HG02970 (cell line): ENCODE measurements at regions not wholly inside any gene's neighbourhood (a gene's known extent, or its start where the extent isn't known, plus 50 kb on each side); places are given as distances from the start of the nearest gene placed in this dataset.
"Not testable (repeated sequence)": the region's sequence is repeated elsewhere in the genome, so short reads cannot be mapped to it uniquely, and the experiment has no call there.

Experiments
- ATAC-seq: cut with Tn5 transposase; IDR thresholded peaks from one replicate; pipeline ENCODE4 v1.9.1; 2021; ENCODE audit warnings: mild to moderate bottlenecking, moderate library complexity, moderate number of reproducible peaks; ENCODE audit not compliant: unreplicated experiment, low FRiP score

DNA sequence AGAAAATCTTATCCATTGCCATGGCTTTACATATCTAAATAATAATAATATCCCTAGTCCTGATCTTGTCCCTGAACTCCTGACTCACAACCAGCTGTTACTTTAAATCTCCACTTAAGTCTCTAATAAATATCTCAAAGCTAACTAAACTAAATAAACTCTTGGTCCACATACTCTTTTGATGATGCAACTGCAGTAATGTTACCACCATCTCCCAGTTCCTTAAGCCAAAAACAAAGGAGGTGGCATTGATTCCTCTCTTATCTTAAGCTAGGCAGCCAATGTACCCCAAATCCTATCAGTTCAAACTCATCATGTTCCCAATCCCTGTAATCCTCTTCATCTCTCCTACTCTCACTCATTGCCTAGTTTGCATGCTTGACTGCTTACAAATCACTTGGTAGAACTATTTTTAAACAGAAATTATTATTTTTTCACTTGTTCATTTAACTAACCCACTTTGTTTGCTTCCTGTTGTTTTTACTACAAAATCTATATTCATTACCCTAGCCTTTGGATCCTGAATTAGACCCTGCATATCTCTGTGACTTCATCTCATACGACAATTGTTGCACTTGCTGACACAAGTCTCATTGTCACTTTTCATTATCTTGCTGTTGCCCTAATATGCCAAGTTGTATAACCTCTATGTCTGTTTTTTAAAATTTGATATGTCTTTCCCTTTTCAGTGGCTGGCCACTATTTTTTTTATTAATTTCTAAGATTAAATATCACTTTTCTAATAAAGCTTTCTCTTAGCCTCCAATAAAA lies 462.2 kb downstream of the ZPLD1 start:
- no peak for ATAC-seq

DNA sequence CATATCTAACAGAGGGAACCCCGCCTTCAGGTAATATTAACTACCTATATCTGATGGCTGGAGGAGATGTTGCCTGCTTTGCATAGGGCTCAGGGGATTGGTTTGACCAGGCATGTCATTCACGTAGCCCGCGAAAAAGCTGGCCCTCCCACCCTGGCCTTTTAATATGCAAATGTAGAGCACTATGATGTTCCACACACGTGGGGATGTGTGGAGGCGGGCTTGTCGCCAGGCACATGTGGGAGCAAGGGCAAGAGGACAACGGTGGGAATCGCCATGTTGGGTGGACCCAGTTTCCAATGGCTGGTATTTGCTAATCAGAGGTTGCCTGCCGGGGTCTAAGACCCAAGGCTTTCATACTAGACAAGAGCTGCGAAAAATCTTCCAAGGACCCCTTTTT lies 469.8 kb downstream of the ZPLD1 start:
- ATAC-seq, result no peak

DNA sequence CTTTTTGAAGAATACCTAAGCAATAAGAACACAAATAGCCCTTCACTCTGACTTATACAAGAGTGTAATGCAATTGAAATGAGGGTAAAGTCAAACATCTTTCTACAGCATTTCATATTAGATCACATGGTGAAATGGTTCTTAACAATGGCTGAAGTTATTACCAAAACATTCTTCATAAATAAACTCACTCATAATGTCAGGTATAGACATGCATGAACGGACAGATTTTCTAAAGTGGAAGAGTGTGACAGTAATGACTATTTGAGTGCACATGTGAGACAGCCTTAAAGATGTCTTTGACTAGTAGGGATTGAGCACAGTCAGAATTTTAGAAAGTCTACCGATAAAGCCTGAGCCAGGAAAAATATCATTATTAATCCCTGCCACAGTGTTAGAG lies 471.0 kb downstream of the ZPLD1 start:
- ATAC-seq, result no peak

DNA sequence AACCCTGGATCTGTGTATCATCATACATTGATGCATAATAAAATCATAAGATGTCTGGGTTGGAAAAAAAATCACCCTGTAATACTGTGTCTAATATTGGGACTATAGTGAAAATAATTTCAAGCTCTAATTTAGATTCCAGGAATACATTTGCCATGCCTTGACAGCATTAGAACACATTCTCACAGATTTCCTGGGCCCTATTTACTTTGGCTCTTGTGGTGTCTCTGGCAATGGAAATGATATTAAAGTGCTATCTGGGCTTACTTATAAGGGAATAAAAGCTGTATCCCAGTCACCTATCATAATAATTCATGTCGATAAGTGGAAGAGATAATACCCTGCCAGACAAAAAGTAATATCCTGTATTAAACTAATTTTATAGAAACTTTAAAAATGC lies 472.0 kb downstream of the ZPLD1 start:
- ATAC-seq, result no peak

DNA sequence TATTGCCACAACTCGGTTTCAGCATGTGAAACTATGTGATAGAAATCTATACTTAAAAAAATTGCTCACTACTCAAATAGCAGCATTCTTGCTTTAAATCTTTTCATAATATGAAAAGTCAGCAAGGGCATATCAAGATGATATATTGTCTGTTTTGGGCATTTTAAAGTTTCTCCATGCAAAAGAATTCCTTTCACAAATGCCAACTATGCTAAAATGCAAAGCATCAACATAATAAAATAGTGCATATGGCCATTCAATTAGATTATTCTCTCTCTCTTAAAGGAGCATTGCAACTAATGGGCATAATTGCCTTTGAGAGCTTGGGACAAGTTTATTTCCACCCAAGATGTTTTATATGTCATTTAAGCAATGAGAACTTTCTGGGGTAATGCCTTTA lies 475.1 kb downstream of the ZPLD1 start:
- ATAC-seq, result no peak

DNA sequence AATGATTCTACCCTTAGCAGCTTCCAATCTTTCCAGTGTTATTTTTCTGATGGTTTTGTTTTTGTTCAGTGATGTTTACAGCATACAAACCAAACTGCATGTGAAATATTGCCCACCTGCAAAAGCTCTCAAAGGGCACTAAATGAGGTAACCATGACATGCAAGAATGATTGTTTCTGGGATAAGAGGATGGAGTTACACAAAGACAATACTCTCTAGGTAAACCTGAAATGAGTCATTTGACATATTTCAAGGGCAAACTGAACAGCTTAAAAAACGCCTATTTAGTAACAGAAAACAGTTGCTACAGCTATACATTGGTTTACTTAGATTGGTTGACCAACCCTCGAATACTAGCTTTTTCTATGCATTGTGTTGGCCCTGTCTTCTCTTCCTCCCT lies 481.7 kb downstream of the ZPLD1 start:
- ATAC-seq, result no peak

DNA sequence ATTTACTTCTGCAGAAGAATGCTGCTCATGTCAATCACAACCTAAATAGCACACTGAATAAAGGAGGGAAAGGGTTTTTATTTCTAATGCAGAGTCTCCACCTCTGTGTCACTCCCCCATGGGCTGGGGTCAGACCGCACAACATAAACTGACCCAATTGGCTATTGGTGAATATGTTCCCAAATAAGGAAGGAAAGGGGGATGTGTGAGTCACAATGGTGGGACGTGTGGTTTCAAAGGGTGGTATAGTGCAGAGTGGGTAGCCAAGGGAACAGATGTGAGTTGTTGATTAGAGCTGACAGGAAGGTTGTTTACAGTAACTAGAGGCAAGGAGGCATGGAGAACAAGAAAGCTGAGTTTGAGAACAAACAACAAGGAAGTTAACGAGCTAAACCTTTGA lies 491.8 kb downstream of the ZPLD1 start:
- no peak for ATAC-seq

DNA sequence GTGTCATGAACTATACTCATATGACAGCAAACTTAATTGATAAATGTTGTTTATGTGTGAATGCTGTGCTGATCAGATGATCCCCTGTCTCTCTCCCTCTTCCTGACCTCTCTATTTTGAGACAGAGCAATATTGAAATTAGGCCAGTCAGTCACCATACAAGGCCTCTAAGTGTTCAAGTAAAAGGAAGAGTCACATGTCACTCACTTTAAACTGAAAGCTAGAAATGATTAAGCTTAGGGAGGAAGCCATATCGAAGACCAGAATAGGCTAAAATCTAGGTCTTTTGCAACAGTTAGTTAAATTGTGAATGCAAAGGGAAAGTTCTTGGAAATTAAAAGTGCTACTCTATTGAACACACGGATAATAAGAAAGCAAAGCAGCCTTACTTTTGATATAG lies 498.6 kb downstream of the ZPLD1 start:
- ATAC-seq, result no peak

DNA sequence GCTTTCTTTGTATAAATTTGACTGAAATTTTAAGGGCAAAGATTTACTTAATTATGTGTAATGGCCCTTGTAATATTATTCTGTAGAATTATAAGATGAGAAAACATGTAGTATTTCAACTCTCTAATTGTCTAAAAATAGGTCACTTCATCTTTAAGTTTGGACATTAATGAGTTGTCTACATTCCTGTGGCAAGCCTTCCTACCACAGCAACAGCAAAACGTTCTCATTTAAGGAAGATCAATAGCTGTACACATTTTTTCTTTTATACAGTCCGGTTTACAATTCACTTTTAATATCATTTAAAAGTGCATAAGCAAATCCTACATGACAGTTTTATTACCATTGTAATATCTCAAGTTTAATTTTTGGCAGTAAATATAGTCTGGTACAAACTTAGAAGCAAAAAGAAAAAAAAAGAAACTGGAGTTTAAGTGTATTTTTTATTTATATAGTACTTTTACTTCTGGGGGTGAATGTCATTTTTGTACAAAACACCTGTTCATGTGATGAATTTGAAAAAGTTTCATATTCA lies 501.8 kb downstream of the ZPLD1 start:
- no peak for ATAC-seq

DNA sequence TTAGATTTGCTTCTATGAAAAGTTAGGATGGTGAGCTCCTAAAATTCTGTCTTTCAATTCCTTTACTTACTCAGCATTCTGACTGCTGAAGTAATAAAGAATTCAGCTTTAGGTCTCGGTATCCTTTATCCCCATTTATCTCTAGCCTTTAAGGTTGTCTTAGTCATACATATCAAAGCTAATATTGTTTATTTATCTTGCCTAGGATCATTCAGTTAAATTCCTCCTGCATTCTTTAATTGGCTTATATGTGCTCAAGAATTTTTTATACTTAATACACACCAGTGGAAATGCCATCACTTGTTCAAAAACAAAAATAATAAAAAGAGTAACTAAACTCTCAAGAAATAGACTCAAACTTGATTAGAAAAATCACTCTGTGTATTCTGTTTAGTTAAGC lies 507.0 kb downstream of the ZPLD1 start:
- no peak for ATAC-seq

DNA sequence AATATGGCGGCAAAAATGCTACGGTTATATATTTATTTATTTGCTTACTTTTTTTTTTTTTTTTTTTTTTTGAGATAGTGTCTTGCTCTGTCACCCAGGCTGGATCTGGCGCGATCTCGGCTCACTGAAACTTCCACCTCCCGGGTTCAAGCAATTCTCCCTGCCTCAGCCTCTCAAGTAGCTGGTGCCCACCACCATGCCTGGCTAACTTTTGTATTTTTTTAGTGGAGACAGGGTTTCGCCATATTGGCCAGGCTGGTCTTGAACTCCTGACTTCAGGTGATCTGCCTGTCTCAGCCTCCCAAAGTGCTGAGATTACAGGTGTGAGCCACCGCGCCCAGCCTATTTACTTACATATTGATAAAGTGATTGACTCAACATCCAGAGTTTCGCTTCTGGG lies 511.6 kb downstream of the ZPLD1 start:
- ATAC-seq, result not testable (repeated sequence)

DNA sequence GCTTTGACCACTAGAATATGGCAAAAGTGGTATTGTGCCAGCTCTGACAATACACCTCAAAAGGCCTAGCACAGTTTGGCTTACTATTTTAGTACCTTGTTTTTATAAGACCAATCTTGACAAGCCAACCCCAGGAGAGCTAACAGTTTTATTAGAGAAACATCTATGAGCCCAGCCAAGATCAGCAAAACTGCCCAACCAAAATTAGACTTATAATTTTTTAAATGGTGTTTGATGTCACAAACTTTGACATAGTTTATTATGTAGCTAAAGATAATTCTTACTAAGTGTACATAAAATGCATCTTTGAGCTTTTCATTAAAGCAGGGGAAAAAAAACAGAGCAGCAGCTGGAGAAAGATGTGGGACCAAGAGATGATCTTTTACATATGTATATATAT lies 537.5 kb downstream of the ZPLD1 start:
- ATAC-seq, result no peak

DNA sequence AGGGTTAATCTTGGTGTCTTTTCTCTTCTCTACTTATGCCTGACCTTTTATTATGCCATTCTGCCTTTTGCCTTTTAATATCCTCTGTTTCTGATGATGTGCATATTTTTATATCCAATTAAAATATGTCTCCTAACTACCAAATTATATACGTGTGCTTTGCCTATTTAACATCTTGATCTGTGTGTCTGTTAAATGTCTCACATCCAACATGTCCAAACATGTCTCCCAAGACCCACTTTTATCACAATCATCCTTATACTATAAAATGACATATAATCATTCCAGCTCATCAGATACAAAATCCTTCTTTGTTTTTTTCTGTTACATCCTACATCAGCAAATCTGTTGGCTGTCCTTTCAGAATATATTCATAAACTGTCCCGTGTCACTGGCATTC lies 539.5 kb downstream of the ZPLD1 start:
- no peak for ATAC-seq

DNA sequence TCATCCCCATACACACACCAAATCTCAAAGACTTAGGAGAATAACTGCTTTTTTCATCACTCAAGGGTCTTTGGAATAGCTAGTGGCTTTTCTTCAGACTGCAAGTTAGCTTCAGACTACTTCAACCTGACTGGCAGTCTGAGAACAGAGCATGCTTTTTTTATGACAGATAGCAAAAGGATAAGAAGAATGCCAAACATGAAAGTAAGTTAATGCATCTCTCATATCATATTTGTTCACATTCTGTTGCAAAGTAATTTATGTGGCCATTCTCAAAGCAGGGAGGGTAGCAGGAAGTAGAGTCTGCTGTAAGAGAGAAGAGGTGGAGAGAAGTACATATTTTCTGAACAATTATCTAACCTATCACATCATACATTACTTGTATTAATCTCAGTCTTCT lies 544.4 kb downstream of the ZPLD1 start:
- ATAC-seq, result no peak

DNA sequence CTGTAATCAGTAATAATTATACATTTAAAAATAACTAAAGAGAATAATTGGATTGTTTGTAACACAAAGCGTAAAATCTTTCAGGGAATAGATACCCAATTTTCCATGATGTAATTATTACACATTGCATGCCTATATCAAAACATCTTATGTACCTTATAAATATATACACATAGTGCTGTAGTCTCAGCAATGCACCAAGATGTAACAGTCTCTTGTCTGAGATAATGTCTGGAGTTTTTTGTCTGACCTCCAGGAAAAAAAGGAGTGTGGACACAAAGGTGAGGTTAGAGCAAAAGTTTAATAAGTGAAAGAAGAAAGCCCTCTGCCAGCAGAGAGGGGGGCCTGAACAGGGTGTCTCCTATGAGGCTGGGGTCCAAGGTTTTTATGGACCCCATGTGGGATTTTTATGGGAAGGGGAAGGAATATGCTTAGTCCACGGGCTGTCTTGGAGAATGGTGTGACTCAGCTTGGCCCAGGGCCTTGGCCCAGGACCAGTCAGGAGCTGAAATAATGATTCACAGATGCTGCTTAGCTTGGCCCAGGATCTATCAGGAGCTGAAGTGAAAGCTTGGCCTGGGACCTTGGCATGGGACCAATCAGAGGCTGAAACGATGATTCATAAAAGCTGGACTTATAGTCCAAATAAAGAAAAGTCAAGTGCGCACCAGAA lies 545.0 kb downstream of the ZPLD1 start:
- no peak for ATAC-seq

DNA sequence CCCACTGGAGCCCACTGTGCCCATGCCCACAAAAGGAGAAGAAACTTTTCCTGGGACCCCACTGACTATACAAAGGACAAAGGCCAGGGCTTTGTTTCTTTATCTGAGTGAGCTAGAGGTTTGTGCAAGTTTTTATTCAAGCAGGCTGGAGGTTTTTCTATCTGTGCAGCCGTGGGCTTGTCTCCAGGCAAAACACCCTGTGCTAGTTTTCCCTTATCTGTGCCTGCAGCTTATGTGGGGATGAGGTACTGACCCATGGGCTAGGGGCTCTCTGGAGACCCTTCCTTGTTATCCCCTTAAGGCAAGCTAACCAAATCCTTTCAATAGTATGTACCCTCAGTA lies 545.5 kb downstream of the ZPLD1 start:
- ATAC-seq, result no peak

DNA sequence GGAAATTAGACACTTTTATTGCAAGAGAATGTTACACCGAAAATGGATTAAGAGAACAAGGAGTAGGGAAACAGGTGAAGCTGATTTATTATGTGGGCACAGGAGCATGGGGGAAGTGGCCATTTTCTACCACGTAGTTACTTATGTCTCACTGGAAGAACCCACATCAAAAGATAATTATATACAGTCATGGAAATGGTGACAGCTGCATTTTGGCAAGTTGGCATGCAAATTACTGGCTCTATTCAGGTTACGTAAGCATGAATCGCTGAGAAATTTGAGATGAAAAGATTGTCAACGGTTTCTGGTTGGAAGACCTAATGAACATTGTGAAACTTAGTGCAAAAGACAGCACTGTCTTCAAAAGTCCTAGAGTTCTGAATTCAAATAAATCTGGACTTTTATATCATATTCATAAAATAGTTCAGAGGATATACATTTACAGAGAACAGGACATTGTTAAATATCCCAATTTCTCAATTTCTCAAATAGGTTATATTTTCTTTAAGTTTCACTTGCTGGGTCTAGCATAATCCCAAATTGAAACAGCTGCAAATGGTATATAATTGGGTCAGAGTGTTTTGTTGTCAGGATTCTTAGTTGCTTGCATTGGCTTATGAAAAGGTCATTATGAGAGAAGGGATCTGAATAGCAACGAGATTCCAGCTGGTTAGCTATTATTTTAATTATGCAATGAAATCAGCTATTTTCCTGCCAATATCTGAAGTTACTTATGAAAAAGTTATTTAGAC lies 567.8 kb downstream of the ZPLD1 start:
- no peak for ATAC-seq

DNA sequence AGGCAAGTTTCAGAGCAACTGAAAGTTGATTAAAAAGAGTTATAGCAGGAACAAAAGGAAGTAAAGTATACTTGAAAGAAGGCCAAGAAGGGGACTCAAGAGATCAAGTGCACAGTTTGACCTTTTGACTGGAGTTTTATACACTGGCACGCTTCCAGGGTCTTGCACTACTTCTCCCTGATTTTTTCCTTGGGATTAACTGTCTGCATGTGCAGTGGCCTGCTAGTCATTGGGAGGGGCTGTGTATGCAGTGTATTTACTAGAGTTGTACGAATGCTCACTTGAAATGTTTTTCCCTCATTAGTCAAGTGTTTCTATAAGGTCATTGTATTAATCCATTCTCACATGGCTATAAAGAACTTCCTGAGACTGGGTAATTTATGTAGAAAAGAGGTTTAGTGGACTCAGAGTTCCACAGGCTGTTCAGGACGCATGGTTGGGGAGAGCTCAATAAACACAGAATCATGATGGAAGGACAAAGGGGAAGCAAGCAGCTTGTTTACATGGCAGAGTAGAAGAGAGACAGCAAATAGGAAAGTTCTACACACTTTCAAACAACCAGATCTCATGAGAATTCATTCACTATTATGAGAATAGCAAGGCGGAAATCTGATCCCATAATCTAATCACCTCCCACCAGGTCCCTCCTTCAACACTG lies 571.8 kb downstream of the ZPLD1 start:
- no peak for ATAC-seq

DNA sequence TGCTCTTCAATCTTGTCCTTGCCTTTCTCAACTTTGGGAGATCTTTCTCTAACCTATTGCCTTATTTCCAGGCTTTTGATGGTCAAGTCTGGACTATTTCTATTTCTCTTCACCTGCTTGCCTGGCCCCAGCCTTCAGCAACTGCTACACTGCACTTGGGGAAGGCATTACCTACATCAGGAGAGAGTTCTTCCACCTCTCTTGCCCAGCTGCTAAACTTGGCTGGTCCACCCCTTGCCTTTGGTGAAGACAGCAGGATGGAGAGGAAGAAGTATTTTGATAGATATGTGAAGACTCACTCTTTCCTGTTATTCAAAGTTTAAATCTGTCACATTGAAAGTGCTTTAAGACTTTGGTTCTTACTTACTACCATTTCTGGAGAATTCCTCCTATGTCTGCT lies 574.8 kb downstream of the ZPLD1 start:
- no peak for ATAC-seq

DNA sequence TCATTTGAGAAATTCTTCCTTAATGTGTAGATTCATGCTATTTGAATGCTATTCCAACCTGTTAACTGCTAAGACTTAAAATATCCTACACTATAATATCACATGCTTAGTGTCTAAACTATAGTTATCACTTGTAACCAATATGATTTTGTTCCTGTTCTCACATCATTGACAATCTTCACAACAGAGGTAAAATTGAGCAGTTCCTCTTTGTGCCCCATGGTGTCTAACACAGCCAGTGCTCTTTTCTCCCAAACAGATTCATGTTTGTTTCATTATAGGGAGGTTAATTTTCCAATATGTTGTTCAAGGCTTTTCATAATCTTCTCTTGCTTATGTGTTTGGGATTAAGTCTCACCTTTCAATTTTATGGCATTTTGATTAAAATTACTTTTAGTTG lies 591.1 kb downstream of the ZPLD1 start:
- no peak for ATAC-seq

DNA sequence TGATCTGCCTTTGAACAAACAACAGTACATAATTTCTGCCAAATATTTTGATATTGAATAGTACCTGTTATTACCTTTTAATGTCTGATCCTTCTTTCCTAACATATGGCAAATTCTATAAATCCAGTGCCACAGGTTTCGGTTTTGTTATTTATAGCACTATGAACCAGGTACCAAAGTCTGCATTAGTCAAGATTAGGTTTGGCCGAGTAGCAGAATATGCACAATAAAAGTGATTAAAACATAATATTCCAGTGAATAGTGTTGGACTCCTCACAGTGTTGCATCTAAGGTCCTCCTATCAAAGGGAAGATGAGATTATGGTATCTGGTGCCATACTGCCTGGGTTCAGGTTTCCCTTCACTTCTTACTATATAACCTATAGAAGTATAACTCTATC lies 599.0 kb downstream of the ZPLD1 start:
- no peak for ATAC-seq
